GM23338 (cell line): ENCODE measurements at regions not wholly inside any gene's neighbourhood (a gene's known extent, or its start where the extent isn't known, plus 50 kb on each side); places are given as distances from the start of the nearest gene placed in this dataset.

Experiments
- ATAC-seq: fragments of 200-7000 bp; cut with Tn5 transposase; 3 replicates; pipeline ENCODE4 v1.9.1; 2020
- DNase-seq: peaks from one replicate; pipeline ENCODE4 v3.0.0-alpha.2; 2015; ENCODE audit warnings: low spot score
- H2AFZ ChIP-seq: fragments of 200-600 bp; sonication (generic); 2 replicates; pipeline ENCODE4 v1.8.0; 2016; ENCODE audit warnings: antibody characterized with exemption, mild to moderate bottlenecking, moderate library complexity
- H3F3A ChIP-seq: fragments of 200-600 bp; sonication (generic); replicated peaks from 2 replicates; pipeline ENCODE4 v1.8.0; 2017; ENCODE audit warnings: antibody characterized with exemption, mixed run types, low read depth
- H3K27ac ChIP-seq: fragments of 200-600 bp; sonication (generic); 2 replicates; pipeline ENCODE4 v1.6.1; 2016; ENCODE audit warnings: low read depth
- H3K27me3 ChIP-seq: fragments of 200-600 bp; sonication (generic); 2 replicates; pipeline ENCODE4 v1.8.0; 2016; ENCODE audit warnings: mild to moderate bottlenecking, mixed run types, moderate library complexity; ENCODE audit not compliant: insufficient read depth
- H3K36me3 ChIP-seq: fragments of 200-600 bp; sonication (generic); 2 replicates; pipeline ENCODE4 v1.8.0; 2016; ENCODE audit warnings: mild to moderate bottlenecking; ENCODE audit not compliant: insufficient read depth
- H3K4me1 ChIP-seq: fragments of 200-600 bp; sonication (generic); 2 replicates; pipeline ENCODE4 v1.8.0; 2016; ENCODE audit warnings: mild to moderate bottlenecking, moderate library complexity; ENCODE audit not compliant: insufficient read depth
- H3K4me2 ChIP-seq: fragments of 200-600 bp; sonication (generic); 2 replicates; pipeline ENCODE4 v1.7.1; 2017; ENCODE audit warnings: mixed run types
- H3K4me3 ChIP-seq: fragments of 200-600 bp; sonication (generic); 2 replicates; pipeline ENCODE4 v1.6.1; 2016; ENCODE audit warnings: mixed run types
- H3K79me2 ChIP-seq: fragments of 200-600 bp; sonication (generic); replicated peaks from 2 replicates; pipeline ENCODE4 v1.8.0; 2017; ENCODE audit warnings: mild to moderate bottlenecking; ENCODE audit not compliant: insufficient read depth
- H3K9me2 ChIP-seq: fragments of 200-600 bp; sonication (generic); 2 replicates; pipeline ENCODE4 v1.8.0; 2017; ENCODE audit not compliant: insufficient read depth
- H4K20me1 ChIP-seq: fragments of 200-600 bp; sonication (generic); replicated peaks from 2 replicates; pipeline ENCODE4 v1.8.0; 2017; ENCODE audit warnings: mild to moderate bottlenecking; ENCODE audit not compliant: insufficient read depth
- H3K27ac Mint-ChIP-seq: 2 replicates; pipeline ENCODE4 v1.8.0; 2020; ENCODE audit warnings: inconsistent platforms, mild to moderate bottlenecking, moderate library complexity, mixed read lengths
- H3K27me3 Mint-ChIP-seq: 3 replicates; pipeline ENCODE4 v1.8.0; 2022; ENCODE audit warnings: low read depth, mild to moderate bottlenecking, moderate library complexity, mixed read lengths, inconsistent platforms; ENCODE audit not compliant: insufficient read depth, poor library complexity
- H3K36me3 Mint-ChIP-seq: 3 replicates; pipeline ENCODE4 v1.8.0; 2021; ENCODE audit warnings: low read depth, mild to moderate bottlenecking, inconsistent platforms, moderate library complexity, mixed read lengths
- H3K4me1 Mint-ChIP-seq: 3 replicates; pipeline ENCODE4 v1.8.0; 2020; ENCODE audit warnings: mild to moderate bottlenecking, inconsistent platforms, mixed read lengths
- H3K4me3 Mint-ChIP-seq: 3 replicates; pipeline ENCODE4 v1.8.0; 2021; ENCODE audit warnings: moderate library complexity, mild to moderate bottlenecking, inconsistent platforms, mixed read lengths
- H3K9me3 Mint-ChIP-seq: 3 replicates; pipeline ENCODE4 v1.8.0; 2020; ENCODE audit warnings: moderate library complexity, mild to moderate bottlenecking, inconsistent platforms, mixed read lengths
- CREB1 ChIP-seq: fragments of 250-450 bp; sonication (Bioruptor Pico); IDR thresholded peaks from 2 replicates; pipeline ENCODE4 v1.5.0; 2020; ENCODE audit warnings: low read depth, mild to moderate bottlenecking, moderate library complexity
- EZH2 ChIP-seq: fragments of 200-600 bp; sonication (generic); IDR thresholded peaks from one replicate; pipeline ENCODE4 v1.8.0; 2017; ENCODE audit warnings: antibody characterized with exemption, mild to moderate bottlenecking, low read depth; ENCODE audit not compliant: unreplicated experiment
- EZH2phosphoT487 ChIP-seq: fragments of 200-600 bp; sonication (generic); IDR thresholded peaks from one replicate; pipeline ENCODE4 v1.8.1; 2018; ENCODE audit warnings: antibody characterized with exemption; ENCODE audit not compliant: unreplicated experiment
- JUNB ChIP-seq: IDR thresholded peaks from one replicate; pipeline ENCODE4 v1.6.1; 2016; ENCODE audit warnings: antibody characterized with exemption; ENCODE audit not compliant: unreplicated experiment
- NANOG ChIP-seq: IDR thresholded peaks from 2 replicates; pipeline ENCODE4 v1.6.1; 2016; ENCODE audit warnings: antibody characterized with exemption, borderline replicate concordance
- POLR2AphosphoS5 ChIP-seq: IDR thresholded peaks from 2 replicates; pipeline ENCODE4 v1.6.1; 2016; ENCODE audit warnings: antibody characterized with exemption, low read depth
- STAT1 ChIP-seq: IDR thresholded peaks from one replicate; pipeline ENCODE4 v1.6.1; 2016; ENCODE audit warnings: antibody characterized with exemption; ENCODE audit not compliant: unreplicated experiment
- ZNF114 ChIP-seq: fragments of 250-450 bp; sonication (Bioruptor Pico); IDR thresholded peaks from 2 replicates; pipeline ENCODE4 v1.5.0; 2020; ENCODE audit warnings: mild to moderate bottlenecking, moderate library complexity
- ZNF331 ChIP-seq: fragments of 250-450 bp; sonication (Bioruptor Pico); IDR thresholded peaks from 2 replicates; pipeline ENCODE4 v1.5.0; 2020; ENCODE audit warnings: low read depth, mild to moderate bottlenecking, moderate library complexity
- TF ChIP-seq, protein P1 (sequence below): IDR thresholded peaks from 2 replicates; pipeline ENCODE4 v1.6.1; 2016; ENCODE audit warnings: antibody characterized with exemption
- TF ChIP-seq, protein P2 (sequence below): fragments of 250-450 bp; sonication (Bioruptor Pico); IDR thresholded peaks from 2 replicates; pipeline ENCODE4 v1.5.0; 2020; ENCODE audit warnings: mild to moderate bottlenecking, moderate library complexity
- TF ChIP-seq, protein P3 (sequence below), 2 experiments: fragments of 200-600 bp in 1 of 2; sonication (generic) in 1 of 2; conservative IDR thresholded peaks; 2 replicates each; pipeline versions ENCODE4 v1.5.1 to v1.6.1; 2016 to 2017; ENCODE audit warnings: antibody characterized with exemption in 2 of 2, low read depth in 2 of 2, mild to moderate bottlenecking in 2 of 2, moderate library complexity in 1 of 2
- TF ChIP-seq, protein P4 (sequence below): IDR thresholded peaks from one replicate; pipeline ENCODE4 v1.6.1; 2018; ENCODE audit warnings: antibody characterized with exemption; ENCODE audit not compliant: unreplicated experiment

DNA sequence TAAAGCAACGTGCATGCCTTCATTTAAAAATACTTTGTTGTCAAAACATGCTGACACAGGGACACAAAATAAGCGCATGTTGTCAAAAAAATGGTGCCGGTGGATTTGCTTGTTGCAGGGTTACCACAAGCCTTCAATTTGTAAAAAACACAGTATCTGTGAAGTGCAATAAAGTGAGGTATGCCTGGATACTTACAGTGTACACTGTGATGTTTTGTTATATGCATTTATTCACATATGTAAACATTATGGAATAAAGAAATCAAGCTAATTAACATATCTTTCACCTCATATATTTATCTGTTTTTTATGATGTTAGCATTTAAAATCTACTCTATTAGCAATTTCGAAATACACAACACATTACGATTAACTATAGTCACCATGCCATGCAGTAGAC is 202.6 kb upstream of the FZD8 start:
- H3K9me2 ChIP-seq, result no peaks in the 10 kb centered on the region
- peaks cover 9% of the 10 kb centered on the region; the same call in 1 of the 3 replicates for H3K36me3 Mint-ChIP-seq
- H3K79me2 ChIP-seq, result no peaks in the 10 kb centered on the region
- no peak for ATAC-seq
- no peaks in the 10 kb centered on the region for H4K20me1 ChIP-seq
- no peaks in the 10 kb centered on the region for H3K36me3 ChIP-seq
- H3K27me3 ChIP-seq, result no peaks in the 10 kb centered on the region
- H3K4me2 ChIP-seq, result no peak overlapping the region
- no peak overlapping the region for H3K27ac ChIP-seq
- peaks cover 27% of the 10 kb centered on the region for H3K4me1 ChIP-seq
- no peak overlapping the region for H3K4me3 ChIP-seq
- no peak overlapping the region for H3K27ac Mint-ChIP-seq
- peaks cover 31% of the 10 kb centered on the region for H3K4me1 Mint-ChIP-seq
- no peak overlapping the region for H2AFZ ChIP-seq
- no peak for DNase-seq
- no peaks in the 10 kb centered on the region for H3F3A ChIP-seq
- no peak overlapping the region for H3K4me3 Mint-ChIP-seq
- no peaks in the 10 kb centered on the region for H3K27me3 Mint-ChIP-seq
- peaks cover 17% of the 10 kb centered on the region for H3K9me3 Mint-ChIP-seq
- TF ChIP-seq, protein P1, sequence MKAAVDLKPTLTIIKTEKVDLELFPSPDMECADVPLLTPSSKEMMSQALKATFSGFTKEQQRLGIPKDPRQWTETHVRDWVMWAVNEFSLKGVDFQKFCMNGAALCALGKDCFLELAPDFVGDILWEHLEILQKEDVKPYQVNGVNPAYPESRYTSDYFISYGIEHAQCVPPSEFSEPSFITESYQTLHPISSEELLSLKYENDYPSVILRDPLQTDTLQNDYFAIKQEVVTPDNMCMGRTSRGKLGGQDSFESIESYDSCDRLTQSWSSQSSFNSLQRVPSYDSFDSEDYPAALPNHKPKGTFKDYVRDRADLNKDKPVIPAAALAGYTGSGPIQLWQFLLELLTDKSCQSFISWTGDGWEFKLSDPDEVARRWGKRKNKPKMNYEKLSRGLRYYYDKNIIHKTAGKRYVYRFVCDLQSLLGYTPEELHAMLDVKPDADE, result no peak
- TF ChIP-seq EZH2phosphoT487 (no peak), CREB1 (CRISPR knock-in tag) (no peak), NANOG (no peak), JUNB (no peak), ZNF114 (CRISPR knock-in tag) (no peak), POLR2AphosphoS5 (no peak), EZH2 (no peak), ZNF331 (CRISPR knock-in tag) (no peak), STAT1 (no peak)
- TF ChIP-seq, protein P2, sequence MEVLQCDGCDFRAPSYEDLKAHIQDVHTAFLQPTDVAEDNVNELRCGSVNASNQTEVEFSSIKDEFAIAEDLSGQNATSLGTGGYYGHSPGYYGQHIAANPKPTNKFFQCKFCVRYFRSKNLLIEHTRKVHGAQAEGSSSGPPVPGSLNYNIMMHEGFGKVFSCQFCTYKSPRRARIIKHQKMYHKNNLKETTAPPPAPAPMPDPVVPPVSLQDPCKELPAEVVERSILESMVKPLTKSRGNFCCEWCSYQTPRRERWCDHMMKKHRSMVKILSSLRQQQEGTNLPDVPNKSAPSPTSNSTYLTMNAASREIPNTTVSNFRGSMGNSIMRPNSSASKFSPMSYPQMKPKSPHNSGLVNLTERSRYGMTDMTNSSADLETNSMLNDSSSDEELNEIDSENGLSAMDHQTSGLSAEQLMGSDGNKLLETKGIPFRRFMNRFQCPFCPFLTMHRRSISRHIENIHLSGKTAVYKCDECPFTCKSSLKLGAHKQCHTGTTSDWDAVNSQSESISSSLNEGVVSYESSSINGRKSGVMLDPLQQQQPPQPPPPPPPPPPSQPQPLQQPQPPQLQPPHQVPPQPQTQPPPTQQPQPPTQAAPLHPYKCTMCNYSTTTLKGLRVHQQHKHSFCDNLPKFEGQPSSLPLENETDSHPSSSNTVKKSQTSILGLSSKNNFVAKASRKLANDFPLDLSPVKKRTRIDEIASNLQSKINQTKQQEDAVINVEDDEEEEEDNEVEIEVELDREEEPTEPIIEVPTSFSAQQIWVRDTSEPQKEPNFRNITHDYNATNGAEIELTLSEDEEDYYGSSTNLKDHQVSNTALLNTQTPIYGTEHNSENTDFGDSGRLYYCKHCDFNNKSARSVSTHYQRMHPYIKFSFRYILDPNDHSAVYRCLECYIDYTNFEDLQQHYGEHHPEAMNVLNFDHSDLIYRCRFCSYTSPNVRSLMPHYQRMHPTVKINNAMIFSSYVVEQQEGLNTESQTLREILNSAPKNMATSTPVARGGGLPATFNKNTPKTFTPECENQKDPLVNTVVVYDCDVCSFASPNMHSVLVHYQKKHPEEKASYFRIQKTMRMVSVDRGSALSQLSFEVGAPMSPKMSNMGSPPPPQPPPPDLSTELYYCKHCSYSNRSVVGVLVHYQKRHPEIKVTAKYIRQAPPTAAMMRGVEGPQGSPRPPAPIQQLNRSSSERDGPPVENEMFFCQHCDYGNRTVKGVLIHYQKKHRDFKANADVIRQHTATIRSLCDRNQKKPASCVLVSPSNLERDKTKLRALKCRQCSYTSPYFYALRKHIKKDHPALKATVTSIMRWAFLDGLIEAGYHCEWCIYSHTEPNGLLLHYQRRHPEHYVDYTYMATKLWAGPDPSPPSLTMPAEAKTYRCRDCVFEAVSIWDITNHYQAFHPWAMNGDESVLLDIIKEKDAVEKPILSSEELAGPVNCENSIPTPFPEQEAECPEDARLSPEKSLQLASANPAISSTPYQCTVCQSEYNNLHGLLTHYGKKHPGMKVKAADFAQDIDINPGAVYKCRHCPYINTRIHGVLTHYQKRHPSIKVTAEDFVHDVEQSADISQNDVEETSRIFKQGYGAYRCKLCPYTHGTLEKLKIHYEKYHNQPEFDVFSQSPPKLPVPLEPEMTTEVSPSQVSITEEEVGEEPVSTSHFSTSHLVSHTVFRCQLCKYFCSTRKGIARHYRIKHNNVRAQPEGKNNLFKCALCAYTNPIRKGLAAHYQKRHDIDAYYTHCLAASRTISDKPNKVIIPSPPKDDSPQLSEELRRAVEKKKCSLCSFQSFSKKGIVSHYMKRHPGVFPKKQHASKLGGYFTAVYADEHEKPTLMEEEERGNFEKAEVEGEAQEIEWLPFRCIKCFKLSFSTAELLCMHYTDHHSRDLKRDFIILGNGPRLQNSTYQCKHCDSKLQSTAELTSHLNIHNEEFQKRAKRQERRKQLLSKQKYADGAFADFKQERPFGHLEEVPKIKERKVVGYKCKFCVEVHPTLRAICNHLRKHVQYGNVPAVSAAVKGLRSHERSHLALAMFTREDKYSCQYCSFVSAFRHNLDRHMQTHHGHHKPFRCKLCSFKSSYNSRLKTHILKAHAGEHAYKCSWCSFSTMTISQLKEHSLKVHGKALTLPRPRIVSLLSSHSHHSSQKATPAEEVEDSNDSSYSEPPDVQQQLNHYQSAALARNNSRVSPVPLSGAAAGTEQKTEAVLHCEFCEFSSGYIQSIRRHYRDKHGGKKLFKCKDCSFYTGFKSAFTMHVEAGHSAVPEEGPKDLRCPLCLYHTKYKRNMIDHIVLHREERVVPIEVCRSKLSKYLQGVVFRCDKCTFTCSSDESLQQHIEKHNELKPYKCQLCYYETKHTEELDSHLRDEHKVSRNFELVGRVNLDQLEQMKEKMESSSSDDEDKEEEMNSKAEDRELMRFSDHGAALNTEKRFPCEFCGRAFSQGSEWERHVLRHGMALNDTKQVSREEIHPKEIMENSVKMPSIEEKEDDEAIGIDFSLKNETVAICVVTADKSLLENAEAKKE, result no peak
- TF ChIP-seq, protein P3, sequence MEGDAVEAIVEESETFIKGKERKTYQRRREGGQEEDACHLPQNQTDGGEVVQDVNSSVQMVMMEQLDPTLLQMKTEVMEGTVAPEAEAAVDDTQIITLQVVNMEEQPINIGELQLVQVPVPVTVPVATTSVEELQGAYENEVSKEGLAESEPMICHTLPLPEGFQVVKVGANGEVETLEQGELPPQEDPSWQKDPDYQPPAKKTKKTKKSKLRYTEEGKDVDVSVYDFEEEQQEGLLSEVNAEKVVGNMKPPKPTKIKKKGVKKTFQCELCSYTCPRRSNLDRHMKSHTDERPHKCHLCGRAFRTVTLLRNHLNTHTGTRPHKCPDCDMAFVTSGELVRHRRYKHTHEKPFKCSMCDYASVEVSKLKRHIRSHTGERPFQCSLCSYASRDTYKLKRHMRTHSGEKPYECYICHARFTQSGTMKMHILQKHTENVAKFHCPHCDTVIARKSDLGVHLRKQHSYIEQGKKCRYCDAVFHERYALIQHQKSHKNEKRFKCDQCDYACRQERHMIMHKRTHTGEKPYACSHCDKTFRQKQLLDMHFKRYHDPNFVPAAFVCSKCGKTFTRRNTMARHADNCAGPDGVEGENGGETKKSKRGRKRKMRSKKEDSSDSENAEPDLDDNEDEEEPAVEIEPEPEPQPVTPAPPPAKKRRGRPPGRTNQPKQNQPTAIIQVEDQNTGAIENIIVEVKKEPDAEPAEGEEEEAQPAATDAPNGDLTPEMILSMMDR (conservative IDR thresholded peaks at IDR 0.05; ENCODE audit: low read depth in 2 of 2), result no peak
- TF ChIP-seq, protein P4, sequence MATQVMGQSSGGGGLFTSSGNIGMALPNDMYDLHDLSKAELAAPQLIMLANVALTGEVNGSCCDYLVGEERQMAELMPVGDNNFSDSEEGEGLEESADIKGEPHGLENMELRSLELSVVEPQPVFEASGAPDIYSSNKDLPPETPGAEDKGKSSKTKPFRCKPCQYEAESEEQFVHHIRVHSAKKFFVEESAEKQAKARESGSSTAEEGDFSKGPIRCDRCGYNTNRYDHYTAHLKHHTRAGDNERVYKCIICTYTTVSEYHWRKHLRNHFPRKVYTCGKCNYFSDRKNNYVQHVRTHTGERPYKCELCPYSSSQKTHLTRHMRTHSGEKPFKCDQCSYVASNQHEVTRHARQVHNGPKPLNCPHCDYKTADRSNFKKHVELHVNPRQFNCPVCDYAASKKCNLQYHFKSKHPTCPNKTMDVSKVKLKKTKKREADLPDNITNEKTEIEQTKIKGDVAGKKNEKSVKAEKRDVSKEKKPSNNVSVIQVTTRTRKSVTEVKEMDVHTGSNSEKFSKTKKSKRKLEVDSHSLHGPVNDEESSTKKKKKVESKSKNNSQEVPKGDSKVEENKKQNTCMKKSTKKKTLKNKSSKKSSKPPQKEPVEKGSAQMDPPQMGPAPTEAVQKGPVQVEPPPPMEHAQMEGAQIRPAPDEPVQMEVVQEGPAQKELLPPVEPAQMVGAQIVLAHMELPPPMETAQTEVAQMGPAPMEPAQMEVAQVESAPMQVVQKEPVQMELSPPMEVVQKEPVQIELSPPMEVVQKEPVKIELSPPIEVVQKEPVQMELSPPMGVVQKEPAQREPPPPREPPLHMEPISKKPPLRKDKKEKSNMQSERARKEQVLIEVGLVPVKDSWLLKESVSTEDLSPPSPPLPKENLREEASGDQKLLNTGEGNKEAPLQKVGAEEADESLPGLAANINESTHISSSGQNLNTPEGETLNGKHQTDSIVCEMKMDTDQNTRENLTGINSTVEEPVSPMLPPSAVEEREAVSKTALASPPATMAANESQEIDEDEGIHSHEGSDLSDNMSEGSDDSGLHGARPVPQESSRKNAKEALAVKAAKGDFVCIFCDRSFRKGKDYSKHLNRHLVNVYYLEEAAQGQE, result no peak
